NB4 (cell line): ENCODE measurements at regions not wholly inside any gene's neighbourhood (a gene's known extent, or its start where the extent isn't known, plus 50 kb on each side); places are given as distances from the start of the nearest gene placed in this dataset.

Experiments used
- CTCF ChIP-seq: IDR thresholded peaks from one replicate; pipeline ENCODE4 v1.5.1; 2012; ENCODE audit warnings: low read depth, low read length
- MYC ChIP-seq: IDR thresholded peaks from 2 replicates; pipeline ENCODE4 v1.6.1; 2011; ENCODE audit warnings: low read depth, low read length
- POLR2A ChIP-seq: IDR thresholded peaks from 2 replicates; pipeline ENCODE4 v1.6.1; 2011; ENCODE audit warnings: mild to moderate bottlenecking; ENCODE audit not compliant: insufficient read length; ENCODE audit errors: extremely low read depth
- TF ChIP-seq, protein P1 (sequence below): IDR thresholded peaks from 2 replicates; pipeline ENCODE4 v1.6.1; 2011; ENCODE audit warnings: low read depth, low read length

GRCh38 chr2:136665736-136666135 lies 99.6 kb upstream of the THSD7B start:
- no peak for TF ChIP-seq MYC
- TF ChIP-seq CTCF, result no peak
- no peak for TF ChIP-seq POLR2A
- TF ChIP-seq, protein P1, sequence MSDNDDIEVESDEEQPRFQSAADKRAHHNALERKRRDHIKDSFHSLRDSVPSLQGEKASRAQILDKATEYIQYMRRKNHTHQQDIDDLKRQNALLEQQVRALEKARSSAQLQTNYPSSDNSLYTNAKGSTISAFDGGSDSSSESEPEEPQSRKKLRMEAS, result no peak
